K562 (cell line): ENCODE measurements at regions not wholly inside any gene's neighbourhood (a gene's known extent, or its start where the extent isn't known, plus 50 kb on each side); places are given as distances from the start of the nearest gene placed in this dataset.

ENCODE experiments used
- ATAC-seq: fragments of 200-7000 bp; cut with Tn5 transposase; 3 replicates; pipeline ENCODE4 v1.9.1; 2020; ENCODE audit warnings: moderate library complexity
- BruUV-seq: library from RNA; stranded (reverse); fragments of 400-500 nt; replicated peaks from 2 replicates; lab custom pipeline; 2021; lab: Mats Ljungman, UMichigan
- CTCF ChIA-PET: fragments of 300-600 bp; formaldehyde crosslinking; extraction: SDS; loops from one replicate; lab custom pipeline; 2021; ENCODE audit warnings: low intra/inter-chr PET ratio; lab: Yijun Ruan, JAX
- POLR2A ChIA-PET: fragments of 300-600, 350-650 bp; sonication (Branson Sonifier 250); formaldehyde crosslinking; extraction: SDS; loops from one replicate; lab custom pipeline; 2021; ENCODE audit warnings: antibody characterized with exemption, inconsistent platforms; lab: Yijun Ruan, JAX
- DNase-seq, 4 experiments: peaks; one replicate each; pipeline versions ENCODE4 v3.0.0 to v3.0.0-alpha.2; 2011 to 2018; ENCODE audit warnings: low spot score in 3 of 4, mixed read lengths in 3 of 4; ENCODE audit errors: extremely low read depth in 1 of 4
- FAIRE-seq: peaks from 2 replicates; lab custom pipeline; 2011; peaks lifted over from hg19 to GRCh38; lab: Jason Lieb, UNC
- H2AFZ ChIP-seq: 2 replicates; pipeline ENCODE4 v1.6.0; 2011; ENCODE audit warnings: low read depth, low read length, control low read depth, inconsistent platforms
- H3K27ac ChIP-seq: fragments of 200-600 bp; 3 replicates; pipeline ENCODE4 v1.8.0; 2011; ENCODE audit warnings: low read depth, mild to moderate bottlenecking, control low read depth, inconsistent platforms, low read length, moderate library complexity, mixed read lengths; ENCODE audit errors: extremely low read depth
- H3K27me3 ChIP-seq, 2 experiments: fragments of 300-600 bp in 1 of 2; 2 replicates in 1 of 2; 3 replicates in 1 of 2; pipeline versions ENCODE4 v1.6.0 to v1.8.0; 2011; ENCODE audit warnings: inconsistent platforms in 2 of 2, low read length in 2 of 2, mild to moderate bottlenecking in 1 of 2, mixed read lengths in 1 of 2, moderate library complexity in 1 of 2; ENCODE audit not compliant: control insufficient read depth in 2 of 2, insufficient read depth in 2 of 2
- H3K36me3 ChIP-seq: fragments of 300-600 bp; 3 replicates; pipeline ENCODE4 v1.8.0; 2011; ENCODE audit warnings: mild to moderate bottlenecking, low read length, inconsistent platforms; ENCODE audit not compliant: control insufficient read depth, insufficient read depth
- H3K4me1 ChIP-seq, 2 experiments: fragments of 200-600 bp in 1 of 2; replicated peaks in 1 of 2; 2 replicates in 1 of 2; 3 replicates in 1 of 2; pipeline versions ENCODE4 v1.5.1 to v1.8.0; 2011; ENCODE audit warnings: inconsistent platforms in 2 of 2, low read length in 2 of 2, mild to moderate bottlenecking in 1 of 2, mixed read lengths in 1 of 2, moderate library complexity in 1 of 2; ENCODE audit not compliant: control insufficient read depth in 2 of 2, insufficient read depth in 2 of 2
- H3K4me2 ChIP-seq: 2 replicates; pipeline ENCODE4 v1.6.1; 2011; ENCODE audit warnings: low read length, control low read depth, inconsistent platforms, mixed read lengths; ENCODE audit not compliant: insufficient read depth
- H3K4me3 ChIP-seq: fragments of 200-600 bp; sonication (generic), shearing (Covaris generic); 2 replicates; pipeline ENCODE4 v1.5.1; 2016; ENCODE audit warnings: control low read depth, inconsistent platforms
- H3K79me2 ChIP-seq: fragments of 200-600 bp; 3 replicates; pipeline ENCODE4 v1.8.0; 2011; ENCODE audit warnings: low read length, inconsistent platforms; ENCODE audit not compliant: control insufficient read depth, insufficient read depth
- H3K9ac ChIP-seq, 2 experiments: 2 replicates each; pipeline versions ENCODE4 v1.6.0 to v1.6.1; 2011; ENCODE audit warnings: low read depth in 2 of 2, low read length in 2 of 2, control low read depth in 1 of 2, inconsistent platforms in 1 of 2, mild to moderate bottlenecking in 1 of 2, mixed read lengths in 1 of 2; ENCODE audit not compliant: insufficient read depth in 1 of 2
- H3K9me1 ChIP-seq: one replicate; pipeline ENCODE4 v1.6.0; 2011; ENCODE audit warnings: inconsistent platforms, mild to moderate bottlenecking, low read length, moderate library complexity; ENCODE audit not compliant: control insufficient read depth, insufficient read depth
- H3K9me3 ChIP-seq: replicated peaks from 2 replicates; pipeline ENCODE4 v1.5.1; 2011; ENCODE audit warnings: low read depth, low read length, inconsistent platforms; ENCODE audit not compliant: control insufficient read depth, insufficient read depth
- H4K20me1 ChIP-seq: replicated peaks from 2 replicates; pipeline ENCODE4 v1.6.1; 2011; ENCODE audit warnings: low read length, inconsistent platforms, mixed read lengths; ENCODE audit not compliant: control insufficient read depth, insufficient read depth
- HDGF ChIP-seq: fragments of 450-650 bp; IDR thresholded peaks from 2 replicates; pipeline ENCODE4 v1.6.1; 2016
- MAFG ChIP-seq: fragments of 450-650 bp; conservative IDR thresholded peaks from 2 replicates; pipeline ENCODE4 v1.6.1; 2016; ENCODE audit warnings: missing genetic modification characterization, missing compliant biosample characterization
- MCM5 ChIP-seq: fragments of 450-650 bp; IDR thresholded peaks from 2 replicates; pipeline ENCODE4 v1.6.1; 2016; ENCODE audit warnings: low read depth
- MTF1 ChIP-seq: fragments of 250-450 bp; sonication (Bioruptor Pico); IDR thresholded peaks from 2 replicates; pipeline ENCODE4 v1.9.0; 2021; ENCODE audit warnings: moderate library complexity, mild to moderate bottlenecking, inconsistent platforms, borderline replicate concordance
- POLR2B ChIP-seq: fragments of 450-650 bp; IDR thresholded peaks from 2 replicates; pipeline ENCODE4 v1.6.1; 2018; ENCODE audit warnings: low read depth; ENCODE audit not compliant: partially characterized antibody
- RAD21 ChIP-seq, 2 experiments: fragments of 250-450 bp in 1 of 2; fragments of 450-650 bp in 1 of 2; sonication (Bioruptor Pico) in 1 of 2; formaldehyde crosslinking in 1 of 2; IDR thresholded peaks in 1 of 2; conservative IDR thresholded peaks in 1 of 2; 2 replicates each; pipeline versions ENCODE4 v1.4.0 to v1.8.0; 2020 to 2022; ENCODE audit warnings: mild to moderate bottlenecking in 2 of 2, moderate library complexity in 1 of 2
- SMARCE1 ChIP-seq: fragments of 450-650 bp; IDR thresholded peaks from 2 replicates; pipeline ENCODE4 v1.7.1; 2016; ENCODE audit warnings: mild to moderate bottlenecking
- TEAD4 ChIP-seq, 2 experiments: sonication (generic) in 1 of 2; formaldehyde crosslinking in 1 of 2; IDR thresholded peaks; 2 replicates each; pipeline versions ENCODE4 v1.6.1 to v1.8.0; 2012 to 2022; ENCODE audit warnings: borderline replicate concordance in 1 of 2, inconsistent platforms in 1 of 2, low read length in 1 of 2, mild to moderate bottlenecking in 1 of 2, missing genetic modification reagents in 1 of 2
- ZZZ3 ChIP-seq: fragments of 450-650 bp; IDR thresholded peaks from 2 replicates; pipeline ENCODE4 v1.6.1; 2016; ENCODE audit warnings: antibody characterized with exemption, mild to moderate bottlenecking, moderate library complexity
- WGBS: fragments of 100-300 bp; shearing (Covaris generic); methylation state at CpG from one replicate; pipeline ENCODE4 v1.1.6; 2016; ENCODE audit warnings: low coverage, mixed read lengths; ENCODE audit not compliant: insufficient coverage; ENCODE audit errors: missing lambda C conversion rate; 5-methylcytosine and 5-hydroxymethylcytosine counted together
- in situ Hi-C: fragments of 300-500 bp; cut with MboI; formaldehyde crosslinking; loops from 4 replicates; pipeline ENCODE4 v1.15.0; 2018; ENCODE audit warnings: inconsistent platforms, mixed read lengths
- intact Hi-C: fragments of 100-400 bp; cut with micrococcal nuclease; formaldehyde crosslinking; loops from 2 replicates; pipeline ENCODE4 v1.14.2; 2022
- TF ChIP-seq, protein P1 (sequence below): IDR thresholded peaks from 2 replicates; pipeline ENCODE4 v1.6.1; 2011; ENCODE audit warnings: borderline replicate concordance, low read depth, mild to moderate bottlenecking, moderate library complexity, low read length; ENCODE audit not compliant: insufficient read depth, poor library complexity, severe bottlenecking

DNA sequence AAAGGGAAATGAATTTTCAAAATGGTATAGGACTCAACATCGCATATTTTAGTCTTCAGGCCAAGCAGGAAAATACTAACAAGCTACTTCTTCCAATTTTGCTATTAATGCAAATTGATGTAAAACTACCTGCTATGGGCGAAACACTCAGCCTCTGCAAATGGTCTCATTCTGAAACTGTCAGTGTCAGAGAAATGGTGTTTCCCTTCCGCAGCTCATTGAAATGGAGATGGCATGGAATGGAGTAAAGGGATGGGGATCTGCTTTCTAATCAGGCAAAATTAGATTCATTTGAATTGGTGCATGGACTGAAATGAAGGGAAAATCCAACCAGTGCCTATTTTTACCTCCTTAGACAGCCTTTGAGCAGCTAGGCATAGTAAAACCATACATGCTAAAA is 80.4 kb upstream of the EEA1 start (continued):
- TF ChIP-seq TEAD4 (IDR thresholded peaks at IDR 0.05; ENCODE audit: low read length), result no peak
- TF ChIP-seq TEAD4 (CRISPR knock-in tag; IDR thresholded peaks at IDR 0.05; ENCODE audit: borderline replicate concordance), result no peak
- no peak for TF ChIP-seq MTF1 (CRISPR knock-in tag)
- no peak for TF ChIP-seq MAFG
- TF ChIP-seq, all 486 proteins: peak for 0

DNA sequence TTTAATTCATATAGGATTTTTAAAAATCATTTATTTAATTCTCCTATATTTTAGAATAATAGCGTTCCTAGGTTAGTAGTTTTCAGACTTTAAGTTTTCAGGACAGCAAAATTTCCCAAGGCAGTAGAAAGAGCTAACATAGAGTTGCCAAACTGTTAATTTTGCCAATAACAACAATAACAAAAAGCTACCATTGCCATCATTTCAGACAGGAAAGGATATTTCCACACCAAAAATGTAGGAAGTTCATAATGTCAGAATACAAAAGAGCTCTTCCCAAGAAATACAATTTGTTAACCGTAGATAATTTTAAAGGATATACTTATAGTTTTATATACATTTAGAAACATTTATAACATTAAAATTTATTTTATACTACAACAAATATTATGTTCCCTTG is 81.4 kb upstream of the EEA1 start:
- ATAC-seq (no peak), FAIRE-seq (no peak)
- POLR2A ChIA-PET, result interaction anchor here (1.4 kb wide), 1 partner anchor 11 kb away, joined by 3 read pairs; no protein-coding TSS in a partner anchor
- H3K9me3 ChIP-seq, result no peaks in the 10 kb centered on the region
- TF ChIP-seq, protein P1, sequence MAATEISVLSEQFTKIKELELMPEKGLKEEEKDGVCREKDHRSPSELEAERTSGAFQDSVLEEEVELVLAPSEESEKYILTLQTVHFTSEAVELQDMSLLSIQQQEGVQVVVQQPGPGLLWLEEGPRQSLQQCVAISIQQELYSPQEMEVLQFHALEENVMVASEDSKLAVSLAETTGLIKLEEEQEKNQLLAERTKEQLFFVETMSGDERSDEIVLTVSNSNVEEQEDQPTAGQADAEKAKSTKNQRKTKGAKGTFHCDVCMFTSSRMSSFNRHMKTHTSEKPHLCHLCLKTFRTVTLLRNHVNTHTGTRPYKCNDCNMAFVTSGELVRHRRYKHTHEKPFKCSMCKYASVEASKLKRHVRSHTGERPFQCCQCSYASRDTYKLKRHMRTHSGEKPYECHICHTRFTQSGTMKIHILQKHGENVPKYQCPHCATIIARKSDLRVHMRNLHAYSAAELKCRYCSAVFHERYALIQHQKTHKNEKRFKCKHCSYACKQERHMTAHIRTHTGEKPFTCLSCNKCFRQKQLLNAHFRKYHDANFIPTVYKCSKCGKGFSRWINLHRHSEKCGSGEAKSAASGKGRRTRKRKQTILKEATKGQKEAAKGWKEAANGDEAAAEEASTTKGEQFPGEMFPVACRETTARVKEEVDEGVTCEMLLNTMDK, result no peak
- no peak for TF ChIP-seq MCM5
- no peak for TF ChIP-seq RAD21 (CRISPR knock-in tag; conservative IDR thresholded peaks at IDR 0.05 in 1 of 2, IDR thresholded peaks at IDR 0.05 in 1 of 2)
- TF ChIP-seq POLR2B, result no peak
- TF ChIP-seq SMARCE1, result no peak
- TF ChIP-seq HDGF, result no peak
- no peak for TF ChIP-seq ZZZ3
- TF ChIP-seq, all 486 proteins: peak for 0
- BruUV-seq, result no TSS peak
- Histone ChIP-seq H4K20me1 (no peaks in the 10 kb centered on the region), H3K36me3 (no peaks in the 10 kb centered on the region), H3K27ac (no peak overlapping the region), H3K79me2 (no peaks in the 10 kb centered on the region), H3K4me1 (peaks cover 0 to 3% of the 10 kb centered on the region in 2 experiments; a peak in 1 of 5 replicates), H3K27me3 (no peaks in the 10 kb centered on the region), H3K4me3 (no peak overlapping the region), H3K9ac (no peak overlapping the region), H3K9me1 (no peaks in the 10 kb centered on the region), H3K4me2 (no peak overlapping the region), H2AFZ (no peak overlapping the region; the same call in 1 of the 2 replicates)
- DNase-seq, result no peak
- CTCF ChIA-PET, result no interaction called here
- in situ Hi-C loops (no loop called here), intact Hi-C loops (no loop called here)
- WGBS, result 52% methylated on average over 2 of the region's 2 CpGs
